IPS-NIHi11 (cell line): ENCODE measurements at regions not wholly inside any gene's neighbourhood (a gene's known extent, or its start where the extent isn't known, plus 50 kb on each side); places are given as distances from the start of the nearest gene placed in this dataset.
A peak's percentile ranks its signal among the peaks of the same experiment; 100 is the strongest.
"Not testable (repeated sequence)": the region's sequence is repeated elsewhere in the genome, so short reads cannot be mapped to it uniquely, and the experiment has no call there.

Experiments used
- DNase-seq: peaks from one replicate; pipeline ENCODE4 v3.0.0; 2012; ENCODE audit warnings: mixed read lengths, low spot score

- no peak for DNase-seq
Measured at GRCh38 chr7:108815815-108816214, 246.1 kb downstream of the DNAJB9 start.

- no peak for DNase-seq
Measured at GRCh38 chr7:108818742-108819141, 249.1 kb downstream of the DNAJB9 start.

- DNase-seq, result peak; percentile 41
Measured at GRCh38 chr7:108824840-108825580, 255.3 kb downstream of the DNAJB9 start.

DNA sequence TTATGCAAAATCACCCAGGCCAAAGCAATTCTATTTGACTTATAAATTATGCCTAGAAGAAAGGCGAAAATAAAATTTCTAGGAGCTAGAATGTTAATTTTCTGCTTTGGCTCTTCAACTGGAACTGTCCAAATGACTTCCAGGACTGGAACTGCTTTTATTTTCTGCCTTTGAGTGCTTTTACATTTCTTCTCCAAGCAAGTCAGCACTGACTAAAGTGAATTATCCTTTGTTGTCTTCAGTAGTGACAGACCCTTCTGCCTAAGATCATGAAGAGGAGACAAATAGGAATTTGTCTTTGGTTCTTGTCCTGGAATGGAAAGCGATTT is 255.9 kb downstream of the DNAJB9 start:
- no peak for DNase-seq

- DNase-seq, result no peak
Measured at GRCh38 chr7:108836256-108836655, 266.6 kb downstream of the DNAJB9 start.

- no peak for DNase-seq
Measured at GRCh38 chr7:108838198-108838597, 268.5 kb downstream of the DNAJB9 start.

GRCh38 chr7:108839076-108839475 is 269.4 kb downstream of the DNAJB9 start:
- DNase-seq, result no peak

DNA sequence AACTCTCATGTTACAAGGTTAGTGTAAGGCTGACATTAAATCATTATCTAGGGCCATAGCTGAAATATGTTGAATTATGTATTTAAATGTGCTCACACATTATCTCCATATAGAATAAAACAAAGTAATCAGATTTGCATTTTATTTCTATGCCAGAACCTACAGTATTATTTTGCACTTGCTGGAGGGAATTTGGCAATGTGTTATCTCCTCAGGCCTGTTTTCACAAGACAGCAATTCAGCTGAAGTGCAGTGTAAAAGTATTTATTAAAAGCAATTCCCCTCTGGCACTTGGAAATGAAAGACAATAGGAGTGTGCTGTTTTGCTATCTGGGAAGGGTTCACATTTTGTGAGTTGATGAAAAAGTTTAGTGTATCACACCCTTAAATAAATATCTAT is 276.3 kb downstream of the DNAJB9 start:
- DNase-seq, result no peak

DNA sequence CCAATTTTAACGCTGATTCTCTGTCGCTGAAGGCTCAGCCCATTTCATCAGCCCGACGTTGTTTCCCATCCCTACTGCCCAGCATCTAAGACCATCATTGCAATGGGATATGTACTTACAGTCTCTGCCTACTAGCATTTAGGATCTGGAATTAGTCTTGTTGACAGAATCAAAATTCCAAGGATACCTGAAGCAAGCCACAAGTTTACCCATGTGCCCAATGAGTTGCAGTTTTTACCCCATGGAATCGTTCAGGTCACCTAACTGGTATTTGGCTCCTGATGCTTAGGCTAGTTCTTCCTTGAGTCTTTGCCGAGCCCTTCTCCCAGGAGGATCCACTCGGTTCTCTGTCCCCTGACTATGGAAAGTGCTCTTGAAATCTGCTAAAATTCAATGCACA is 276.8 kb downstream of the DNAJB9 start:
- DNase-seq, result no peak

DNA sequence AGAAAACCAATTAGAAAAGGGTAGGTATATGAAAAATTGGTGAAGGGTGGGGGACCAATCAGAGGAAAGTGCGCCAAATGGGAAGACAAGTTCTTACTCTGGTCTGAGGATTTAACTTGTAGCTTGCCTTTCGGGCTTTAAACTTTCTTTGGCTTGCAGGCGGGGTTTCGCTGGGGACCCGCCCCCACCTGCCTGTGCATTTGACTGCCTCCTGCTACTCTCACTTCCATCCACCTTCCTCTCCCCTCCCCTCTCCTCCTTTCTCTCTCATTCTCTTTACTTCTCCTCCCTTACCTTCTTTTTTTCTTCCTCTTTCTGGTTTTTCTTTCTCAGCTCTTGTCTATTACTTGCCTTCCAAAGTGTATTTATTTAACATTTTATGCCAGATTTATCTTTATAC is 278.8 kb downstream of the DNAJB9 start:
- DNase-seq, result no peak

GRCh38 chr7:108860615-108861014 is 290.9 kb downstream of the DNAJB9 start:
- no peak for DNase-seq

GRCh38 chr7:108861071-108861470 is 291.4 kb downstream of the DNAJB9 start:
- DNase-seq, result no peak

DNA sequence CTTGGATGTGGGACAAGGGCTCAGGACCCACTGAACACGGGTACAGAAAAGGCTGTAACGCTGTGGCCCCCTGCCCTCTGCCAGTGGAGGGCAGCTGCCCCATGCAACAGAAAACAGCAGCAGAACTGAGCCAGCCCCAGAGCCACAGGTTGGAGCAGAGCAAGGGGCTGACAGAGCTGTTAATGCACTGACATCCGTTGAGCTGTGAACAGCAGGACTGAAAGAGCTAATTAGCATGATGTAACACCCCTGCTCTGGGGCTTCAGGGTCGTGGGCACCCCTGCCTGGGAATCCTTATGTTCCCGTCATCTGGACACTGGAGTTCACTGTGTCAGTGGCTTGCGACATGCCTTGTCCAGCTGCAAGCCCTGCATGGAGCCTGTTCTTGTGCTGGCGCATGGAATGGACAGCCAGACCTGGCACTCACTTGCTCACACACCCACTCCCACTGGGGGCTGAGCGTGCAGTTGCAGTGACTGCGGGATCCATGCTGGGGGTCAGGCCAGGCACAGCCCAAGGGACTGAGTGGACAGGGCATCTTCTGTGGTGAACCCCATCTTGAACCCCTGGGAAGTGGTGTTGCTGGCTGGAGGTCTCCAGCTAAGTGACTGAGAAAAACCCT is 293.7 kb downstream of the DNAJB9 start:
- no peak for DNase-seq

- DNase-seq, result no peak
Measured at GRCh38 chr7:108869070-108869469, 299.4 kb downstream of the DNAJB9 start.

GRCh38 chr7:108875139-108875538 is 305.5 kb downstream of the DNAJB9 start:
- peak; percentile 28 for DNase-seq

DNA sequence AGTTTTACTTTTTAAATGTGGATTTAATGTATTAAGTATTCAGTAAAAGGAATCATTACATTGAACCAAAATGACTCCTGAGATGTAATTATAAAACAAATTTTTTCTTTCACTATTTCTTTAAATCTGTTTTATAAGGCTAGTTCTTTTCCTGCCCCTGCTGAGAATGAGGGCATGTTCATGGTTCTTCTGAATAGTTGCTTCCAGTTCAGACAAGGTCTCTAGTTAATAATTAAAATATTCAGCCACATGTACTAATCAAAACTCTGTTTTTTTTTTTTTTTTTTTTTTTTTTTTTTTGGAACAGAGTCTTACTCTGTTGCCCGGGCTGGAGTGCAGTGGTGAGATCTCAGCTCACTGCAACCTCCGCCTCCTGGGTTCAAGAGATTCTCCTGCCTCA is 321.2 kb downstream of the DNAJB9 start:
- DNase-seq, result no peak

- DNase-seq, result no peak
Measured at GRCh38 chr7:108908456-108908855, 338.8 kb downstream of the DNAJB9 start.

DNA sequence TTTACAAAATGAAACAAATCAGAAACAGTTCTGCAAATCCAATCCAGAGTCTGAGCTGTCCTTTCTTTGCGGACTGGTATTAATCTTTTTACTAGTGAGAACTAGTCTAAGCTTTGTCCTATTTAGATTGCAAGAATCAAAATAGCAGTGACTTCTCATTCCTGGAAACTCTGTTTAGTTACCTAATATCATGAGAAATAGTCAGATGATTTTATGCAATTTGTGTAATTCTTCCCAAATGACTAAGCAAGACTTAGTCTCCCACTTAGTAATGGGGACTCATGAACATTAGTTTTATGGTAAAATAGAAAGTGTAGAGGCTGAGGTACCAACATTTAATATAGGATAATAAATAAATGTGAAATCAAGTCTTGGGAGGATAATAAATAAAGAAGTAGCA is 341.3 kb downstream of the DNAJB9 start:
- no peak for DNase-seq

GRCh38 chr7:108920490-108920889 is 350.8 kb downstream of the DNAJB9 start:
- no peak for DNase-seq

DNA sequence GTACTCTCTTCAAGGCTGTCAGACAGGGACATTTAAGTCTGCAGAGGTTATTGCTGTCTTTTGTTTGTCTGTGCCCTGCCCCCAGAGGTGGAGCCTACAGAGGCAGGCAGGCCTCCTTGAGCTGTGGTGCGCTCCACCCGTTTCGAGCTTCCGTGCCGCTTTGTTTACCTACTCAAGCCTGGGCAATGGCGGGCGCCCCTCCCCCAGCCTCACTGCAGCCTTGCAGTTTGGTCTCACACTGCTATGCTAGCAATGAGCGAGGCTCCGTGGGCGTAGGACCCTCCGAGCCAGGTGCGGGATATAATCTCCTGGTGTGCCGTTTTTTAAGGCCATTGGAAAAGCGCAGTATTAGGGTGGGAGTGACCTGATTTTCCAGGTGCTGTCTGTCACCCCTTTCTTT is 373.4 kb downstream of the DNAJB9 start:
- DNase-seq, result not testable (repeated sequence)

DNA sequence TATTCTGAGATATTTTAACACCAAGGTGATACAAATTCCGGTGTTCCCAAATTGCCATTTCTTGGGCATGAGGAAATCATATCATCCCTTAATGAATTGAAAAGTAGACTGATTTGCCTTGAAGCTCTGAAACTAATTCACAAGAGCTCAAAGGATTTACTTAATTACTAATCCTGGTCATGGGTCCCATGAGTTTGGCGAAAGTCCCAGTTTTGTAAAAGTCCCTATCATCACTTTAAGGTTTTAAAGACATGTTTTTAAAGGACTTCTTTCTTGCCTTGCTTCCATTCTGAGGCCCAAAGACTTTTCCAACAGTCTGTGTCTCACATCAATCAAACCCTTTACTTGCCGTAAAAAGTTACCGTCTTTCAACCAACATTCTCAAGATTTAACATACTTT is 377.9 kb downstream of the DNAJB9 start:
- DNase-seq, result no peak

DNA sequence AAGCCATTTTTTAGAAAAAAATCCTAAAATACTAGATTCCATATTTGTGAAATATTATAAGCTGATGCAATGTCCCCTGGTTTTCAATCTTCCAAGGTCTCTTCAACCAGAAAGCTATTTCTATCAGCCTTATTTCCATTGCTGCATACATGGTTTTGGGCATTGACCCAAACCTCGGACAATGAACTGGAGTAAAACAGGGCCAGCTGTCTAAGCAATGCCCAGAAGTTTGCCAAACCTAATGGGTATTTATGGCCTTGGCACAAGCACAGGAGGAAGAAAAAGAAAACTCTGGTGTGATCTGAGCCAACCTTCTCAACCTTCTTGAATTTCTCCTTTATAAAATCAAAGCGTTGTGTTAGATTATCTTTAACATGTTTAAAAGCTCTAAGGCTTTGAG is 402.3 kb downstream of the DNAJB9 start:
- DNase-seq, result no peak

DNA sequence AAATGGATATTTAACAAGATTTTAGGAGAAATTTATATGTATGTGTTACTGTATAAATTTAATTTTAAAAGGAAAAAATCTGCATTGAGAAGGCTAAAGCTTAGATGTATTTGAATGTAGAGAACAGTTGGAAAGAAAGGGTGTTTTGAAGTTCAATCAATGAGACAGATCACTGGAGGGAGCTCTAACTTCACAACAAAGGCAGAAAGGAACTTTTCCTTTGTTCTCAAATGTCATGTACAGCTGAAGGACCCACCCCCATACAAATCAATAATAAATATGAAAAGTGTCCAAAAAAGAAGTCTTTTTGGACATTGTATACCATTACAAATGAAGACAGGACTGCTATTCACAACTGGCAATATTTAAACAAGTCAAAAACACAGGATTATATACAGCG is 403.4 kb downstream of the DNAJB9 start:
- DNase-seq, result peak; percentile 7

GRCh38 chr7:108974641-108975040 is 405.0 kb downstream of the DNAJB9 start:
- DNase-seq, result no peak
